Thoracic aorta (tissue), 2 donors: ENCODE measurements at regions not wholly inside any gene's neighbourhood (a gene's known extent, or its start where the extent isn't known, plus 50 kb on each side); places are given as distances from the start of the nearest gene placed in this dataset.

Experiments used
- ATAC-seq: fragments of 150-250 bp; one replicate; pipeline ENCODE4 v1.8.0; 2017; ENCODE audit warnings: low read depth; ENCODE audit not compliant: insufficient number of reproducible peaks, low FRiP score
- DNase-seq: peaks from one replicate; pipeline ENCODE4 v3.0.0-alpha.2; 2020; ENCODE audit warnings: low spot score
- H3K27ac ChIP-seq, 2 donors: fragments of 200-600 bp; sonication (generic); 1 replicate in 1 of 2; 2 replicates in 1 of 2; pipeline ENCODE4 v1.5.1; 2016; ENCODE audit warnings: mild to moderate bottlenecking in 2 of 2, moderate library complexity in 2 of 2
- H3K27me3 ChIP-seq: fragments of 200-600 bp; sonication (generic); replicated peaks from 2 replicates; pipeline ENCODE4 v1.6.0; 2016; ENCODE audit warnings: mild to moderate bottlenecking; ENCODE audit not compliant: insufficient read depth
- H3K36me3 ChIP-seq: fragments of 200-600 bp; sonication (generic); one replicate; pipeline ENCODE4 v1.5.1; 2016
- H3K4me1 ChIP-seq, 2 donors: fragments of 200-600 bp; sonication (generic); 1 replicate in 1 of 2; 2 replicates in 1 of 2; pipeline versions ENCODE4 v1.5.1 to v1.6.0; 2016; ENCODE audit warnings: low read depth in 2 of 2, mild to moderate bottlenecking in 1 of 2; ENCODE audit not compliant: control insufficient read depth in 1 of 2
- H3K4me3 ChIP-seq: fragments of 200-600 bp; sonication (generic); 2 replicates; pipeline ENCODE4 v1.5.1; 2016; ENCODE audit warnings: mild to moderate bottlenecking
- H3K9me3 ChIP-seq: fragments of 200-600 bp; sonication (generic); 2 replicates; pipeline ENCODE4 v1.5.1; 2016
- TF ChIP-seq, protein P1 (sequence below): fragments of 200-600 bp; sonication (generic); IDR thresholded peaks from one replicate; pipeline ENCODE4 v1.5.1; 2019; ENCODE audit warnings: antibody characterized with exemption

- no peak for DNase-seq
- TF ChIP-seq, protein P1, sequence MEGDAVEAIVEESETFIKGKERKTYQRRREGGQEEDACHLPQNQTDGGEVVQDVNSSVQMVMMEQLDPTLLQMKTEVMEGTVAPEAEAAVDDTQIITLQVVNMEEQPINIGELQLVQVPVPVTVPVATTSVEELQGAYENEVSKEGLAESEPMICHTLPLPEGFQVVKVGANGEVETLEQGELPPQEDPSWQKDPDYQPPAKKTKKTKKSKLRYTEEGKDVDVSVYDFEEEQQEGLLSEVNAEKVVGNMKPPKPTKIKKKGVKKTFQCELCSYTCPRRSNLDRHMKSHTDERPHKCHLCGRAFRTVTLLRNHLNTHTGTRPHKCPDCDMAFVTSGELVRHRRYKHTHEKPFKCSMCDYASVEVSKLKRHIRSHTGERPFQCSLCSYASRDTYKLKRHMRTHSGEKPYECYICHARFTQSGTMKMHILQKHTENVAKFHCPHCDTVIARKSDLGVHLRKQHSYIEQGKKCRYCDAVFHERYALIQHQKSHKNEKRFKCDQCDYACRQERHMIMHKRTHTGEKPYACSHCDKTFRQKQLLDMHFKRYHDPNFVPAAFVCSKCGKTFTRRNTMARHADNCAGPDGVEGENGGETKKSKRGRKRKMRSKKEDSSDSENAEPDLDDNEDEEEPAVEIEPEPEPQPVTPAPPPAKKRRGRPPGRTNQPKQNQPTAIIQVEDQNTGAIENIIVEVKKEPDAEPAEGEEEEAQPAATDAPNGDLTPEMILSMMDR = no peak
- Histone ChIP-seq H3K9me3 (no peaks in the 10 kb centered on the region), H3K4me1 (peaks cover 5 to 12% of the 10 kb centered on the region in 2 donors), H3K4me3 (no peak overlapping the region), H3K27me3 (no peaks in the 10 kb centered on the region), H3K27ac (no peak overlapping the region), H3K36me3 (no peaks in the 10 kb centered on the region)
- no peak for ATAC-seq
Measured at GRCh38 chr3:99482191-99482590, 156.2 kb upstream of the COL8A1 start.

DNA sequence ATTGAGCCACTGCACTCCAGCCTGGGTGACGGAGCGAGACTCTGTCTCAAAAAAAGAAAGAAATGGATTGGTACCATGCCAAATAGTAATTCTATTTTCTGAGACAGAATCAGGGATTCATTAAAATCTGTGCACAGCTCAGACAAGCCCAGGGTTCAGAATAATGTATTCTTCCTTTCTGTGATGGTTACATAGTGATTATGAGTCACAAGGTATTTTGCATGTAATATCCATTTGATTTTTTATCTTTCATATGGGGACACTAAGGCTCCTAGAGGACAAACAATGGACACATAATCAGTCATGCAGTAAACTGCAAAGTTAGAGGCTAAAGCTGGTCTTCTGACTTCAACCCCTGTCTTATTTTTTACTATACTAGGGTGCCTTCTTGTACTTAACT is 156.8 kb upstream of the COL8A1 start:
- Histone ChIP-seq H3K4me1 (peaks cover 5 to 12% of the 10 kb centered on the region in 2 donors), H3K9me3 (no peaks in the 10 kb centered on the region), H3K27ac (no peak overlapping the region), H3K27me3 (no peaks in the 10 kb centered on the region), H3K36me3 (no peaks in the 10 kb centered on the region), H3K4me3 (no peak overlapping the region)
- no peak for ATAC-seq
- DNase-seq = no peak
- TF ChIP-seq, protein P1 = no peak

DNA sequence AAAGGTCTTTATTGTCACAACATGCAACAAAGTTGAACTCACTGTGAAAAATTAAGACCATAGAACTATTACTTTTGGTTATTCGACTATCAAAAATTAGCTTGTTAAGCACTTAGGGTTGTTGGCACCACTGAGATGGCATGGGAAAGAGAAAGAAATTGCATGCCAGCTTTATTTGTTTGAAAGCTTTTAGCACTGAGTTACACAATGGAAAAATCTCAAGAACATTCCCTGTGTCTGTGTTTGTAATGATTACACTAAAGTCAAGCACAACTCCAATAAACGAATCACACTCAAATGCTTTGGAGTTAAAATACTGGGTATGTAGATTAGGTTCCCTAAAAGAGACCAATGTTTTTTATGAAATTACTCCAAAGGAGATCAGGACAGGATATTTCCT is 158.6 kb upstream of the COL8A1 start:
- TF ChIP-seq, protein P1 = no peak
- DNase-seq (no peak), ATAC-seq (no peak)

GRCh38 chr3:99477650-99478049 is 160.7 kb upstream of the COL8A1 start:
- H3K36me3 ChIP-seq = no peaks in the 10 kb centered on the region
- no peaks in the 10 kb centered on the region for H3K9me3 ChIP-seq
- TF ChIP-seq, protein P1 = no peak
- no peak overlapping the region for H3K27ac ChIP-seq
- no peak overlapping the region for H3K4me3 ChIP-seq
- peaks cover 15 to 32% of the 10 kb centered on the region in 2 donors for H3K4me1 ChIP-seq
- H3K27me3 ChIP-seq = no peaks in the 10 kb centered on the region
- ATAC-seq = no peak
- no peak for DNase-seq

More for the DNA sequence above, 158.6 kb upstream of the COL8A1 start:
- Histone ChIP-seq H3K27me3 (no peaks in the 10 kb centered on the region), H3K9me3 (no peaks in the 10 kb centered on the region), H3K4me3 (no peak overlapping the region), H3K27ac (no peak overlapping the region), H3K4me1 (peaks cover 5 to 14% of the 10 kb centered on the region in 2 donors), H3K36me3 (no peaks in the 10 kb centered on the region)

- H3K27ac ChIP-seq = no peak overlapping the region
- no peaks in the 10 kb centered on the region for H3K27me3 ChIP-seq
- H3K4me1 ChIP-seq = peaks cover 31 to 45% of the 10 kb centered on the region in 2 donors
- TF ChIP-seq, protein P1 = no peak
- ATAC-seq (no peak), DNase-seq (no peak)
- H3K36me3 ChIP-seq = no peaks in the 10 kb centered on the region
- H3K9me3 ChIP-seq = no peaks in the 10 kb centered on the region
- H3K4me3 ChIP-seq = no peak overlapping the region
Measured at GRCh38 chr3:99475229-99475628, 163.2 kb upstream of the COL8A1 start.
